CD14-positive monocyte (primary cell): ENCODE measurements at regions not wholly inside any gene's neighbourhood (a gene's known extent, or its start where the extent isn't known, plus 50 kb on each side); places are given as distances from the start of the nearest gene placed in this dataset.
"Not testable (repeated sequence)": the region's sequence is repeated elsewhere in the genome, so short reads cannot be mapped to it uniquely, and the experiment has no call there.

Source experiments
- DNase-seq, 3 donors: peaks; one replicate each; pipeline ENCODE4 v3.0.0-alpha.2; 2011 to 2022
- H2AFZ ChIP-seq: 2 replicates; pipeline ENCODE4 v1.6.0; 2012; ENCODE audit warnings: mild to moderate bottlenecking, low read depth, low read length, inconsistent platforms; ENCODE audit not compliant: insufficient read depth, poor library complexity, severe bottlenecking
- H3K27ac ChIP-seq, 2 donors: 1 replicate in 1 of 2; 2 replicates in 1 of 2; pipeline ENCODE4 v1.5.1; 2012 to 2013; ENCODE audit warnings: low read length in 2 of 2, control low read depth in 1 of 2, inconsistent platforms in 1 of 2, low read depth in 1 of 2, mild to moderate bottlenecking in 1 of 2
- H3K27me3 ChIP-seq, 2 donors: one replicate each; pipeline versions ENCODE4 v1.6.0 to v1.6.1; 2011 to 2013; ENCODE audit warnings: low read length in 2 of 2; ENCODE audit not compliant: control insufficient read depth in 2 of 2, insufficient read depth in 2 of 2
- H3K36me3 ChIP-seq, 2 donors: replicated peaks in 1 of 2; 1 replicate in 1 of 2; 2 replicates in 1 of 2; pipeline versions ENCODE4 v1.5.1 to v1.6.1; 2012 to 2013; ENCODE audit warnings: low read length in 2 of 2, control low read depth in 1 of 2, inconsistent platforms in 1 of 2, mild to moderate bottlenecking in 1 of 2; ENCODE audit not compliant: insufficient read depth in 2 of 2, control insufficient read depth in 1 of 2
- H3K4me1 ChIP-seq, 2 donors: 1 replicate in 1 of 2; 2 replicates in 1 of 2; pipeline versions ENCODE4 v1.5.1 to v1.6.1; 2012 to 2013; ENCODE audit warnings: low read length in 2 of 2, control low read depth in 1 of 2, inconsistent platforms in 1 of 2, mild to moderate bottlenecking in 1 of 2, moderate library complexity in 1 of 2; ENCODE audit not compliant: insufficient read depth in 2 of 2, control insufficient read depth in 1 of 2
- H3K4me2 ChIP-seq: replicated peaks from 2 replicates; pipeline ENCODE3; 2012; ENCODE audit warnings: low read length, moderate library complexity, mild to moderate bottlenecking; ENCODE audit not compliant: poor library complexity, severe bottlenecking; ENCODE audit errors: extremely low read depth
- H3K4me3 ChIP-seq, 3 experiments: fragments of 200-600 bp in 1 of 3; sonication (generic) in 1 of 3; replicated peaks in 1 of 3; 1 replicate in 2 of 3; 2 replicates in 1 of 3; pipeline ENCODE4 v1.5.1; 2011 to 2013; ENCODE audit warnings: low read length in 3 of 3, mild to moderate bottlenecking in 3 of 3, control low read depth in 2 of 3, low read depth in 2 of 3, inconsistent platforms in 1 of 3, moderate library complexity in 1 of 3
- H3K79me2 ChIP-seq: 2 replicates; pipeline ENCODE4 v1.6.0; 2012; ENCODE audit warnings: mild to moderate bottlenecking, control low read depth, inconsistent platforms, low read length, moderate library complexity; ENCODE audit not compliant: insufficient read depth
- H3K9ac ChIP-seq: 2 replicates; pipeline ENCODE4 v1.6.0; 2017; ENCODE audit warnings: low read length, mild to moderate bottlenecking; ENCODE audit not compliant: insufficient read depth, poor library complexity, severe bottlenecking
- H3K9me3 ChIP-seq, 2 donors: replicated peaks in 1 of 2; 1 replicate in 1 of 2; 2 replicates in 1 of 2; pipeline versions ENCODE4 v1.5.1 to v1.6.1; 2012 to 2013; ENCODE audit warnings: low read length in 2 of 2, control low read depth in 1 of 2; ENCODE audit not compliant: control insufficient read depth in 1 of 2, insufficient read depth in 1 of 2
- H4K20me1 ChIP-seq: 2 replicates; pipeline ENCODE4 v1.6.0; 2012; ENCODE audit warnings: mild to moderate bottlenecking, low read length, control low read depth, moderate library complexity; ENCODE audit not compliant: insufficient read depth
- H3K27ac Mint-ChIP-seq, 7 donors: one replicate each; pipeline ENCODE4 v1.8.0; 2020; ENCODE audit warnings: mild to moderate bottlenecking in 7 of 7, mixed read lengths in 7 of 7, moderate library complexity in 6 of 7, inconsistent platforms in 2 of 7
- H3K27me3 Mint-ChIP-seq, 3 donors: one replicate each; pipeline ENCODE4 v1.8.0; 2021 to 2022; ENCODE audit warnings: low read depth in 3 of 3, mild to moderate bottlenecking in 3 of 3, mixed read lengths in 3 of 3, moderate library complexity in 3 of 3, inconsistent platforms in 1 of 3
- H3K36me3 Mint-ChIP-seq, 2 donors: one replicate each; pipeline ENCODE4 v1.8.0; 2020; ENCODE audit warnings: mixed read lengths in 2 of 2, inconsistent platforms in 1 of 2, mild to moderate bottlenecking in 1 of 2
- H3K4me1 Mint-ChIP-seq: one replicate; pipeline ENCODE4 v1.8.0; 2020; ENCODE audit warnings: mild to moderate bottlenecking, mixed read lengths
- H3K4me3 Mint-ChIP-seq, 2 donors: one replicate each; pipeline ENCODE4 v1.8.0; 2020; ENCODE audit warnings: mild to moderate bottlenecking in 2 of 2, mixed read lengths in 2 of 2, moderate library complexity in 1 of 2
- H3K9me3 Mint-ChIP-seq, 7 donors: one replicate each; pipeline ENCODE4 v1.8.0; 2020 to 2022; ENCODE audit warnings: mixed read lengths in 7 of 7, mild to moderate bottlenecking in 6 of 7, moderate library complexity in 6 of 7, inconsistent platforms in 2 of 7
- WGBS: methylation state at CpG from one replicate; pipeline ENCODE4 v1.1.5; 2013; ENCODE audit warnings: missing lambda C conversion rate; ENCODE audit not compliant: insufficient coverage; 5-methylcytosine and 5-hydroxymethylcytosine counted together
- intact Hi-C, 2 donors: fragments of 100-400 bp; cut with micrococcal nuclease; formaldehyde crosslinking; loops; one replicate each; pipeline versions ENCODE4 v1.15.0 to v1.15.1; 2023
- TF ChIP-seq, protein P1 (sequence below): fragments of 200-600 bp; IDR thresholded peaks from one replicate; pipeline ENCODE4 v1.8.0; 2022; ENCODE audit warnings: antibody characterized with exemption, mild to moderate bottlenecking

DNA sequence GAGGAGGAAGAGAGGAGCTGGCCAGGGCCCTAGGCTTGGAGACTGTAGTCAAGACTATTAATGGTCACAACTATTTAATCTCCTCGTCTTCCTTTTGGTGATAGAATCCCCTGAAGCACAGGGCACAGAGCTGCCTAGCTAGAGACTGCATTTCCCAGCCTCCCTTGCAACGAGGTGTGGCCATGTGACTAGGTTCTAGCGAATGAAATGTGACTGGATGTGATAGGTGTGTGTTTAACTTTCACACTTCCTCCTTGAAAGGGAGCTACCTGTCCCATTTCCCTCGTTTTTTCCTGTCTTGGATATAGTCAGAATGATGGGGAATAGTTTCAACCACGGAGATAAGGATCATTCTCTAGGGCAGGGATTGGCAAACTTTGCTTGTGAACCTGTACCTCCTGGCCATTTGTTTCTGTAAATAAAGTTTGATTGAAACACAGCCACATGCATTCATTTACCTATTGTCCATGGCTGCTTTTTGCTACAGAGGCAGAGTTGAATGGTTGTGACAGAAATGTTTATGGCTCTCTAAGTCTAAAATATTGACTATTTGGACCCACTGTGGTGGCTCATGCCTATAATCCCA lies 313.5 kb downstream of the MIAT start:
- WGBS, result 18% methylated on average over 2 of the region's 5 CpGs
- TF ChIP-seq, protein P1, sequence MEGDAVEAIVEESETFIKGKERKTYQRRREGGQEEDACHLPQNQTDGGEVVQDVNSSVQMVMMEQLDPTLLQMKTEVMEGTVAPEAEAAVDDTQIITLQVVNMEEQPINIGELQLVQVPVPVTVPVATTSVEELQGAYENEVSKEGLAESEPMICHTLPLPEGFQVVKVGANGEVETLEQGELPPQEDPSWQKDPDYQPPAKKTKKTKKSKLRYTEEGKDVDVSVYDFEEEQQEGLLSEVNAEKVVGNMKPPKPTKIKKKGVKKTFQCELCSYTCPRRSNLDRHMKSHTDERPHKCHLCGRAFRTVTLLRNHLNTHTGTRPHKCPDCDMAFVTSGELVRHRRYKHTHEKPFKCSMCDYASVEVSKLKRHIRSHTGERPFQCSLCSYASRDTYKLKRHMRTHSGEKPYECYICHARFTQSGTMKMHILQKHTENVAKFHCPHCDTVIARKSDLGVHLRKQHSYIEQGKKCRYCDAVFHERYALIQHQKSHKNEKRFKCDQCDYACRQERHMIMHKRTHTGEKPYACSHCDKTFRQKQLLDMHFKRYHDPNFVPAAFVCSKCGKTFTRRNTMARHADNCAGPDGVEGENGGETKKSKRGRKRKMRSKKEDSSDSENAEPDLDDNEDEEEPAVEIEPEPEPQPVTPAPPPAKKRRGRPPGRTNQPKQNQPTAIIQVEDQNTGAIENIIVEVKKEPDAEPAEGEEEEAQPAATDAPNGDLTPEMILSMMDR, result no peak
- Mint-ChIP-seq H3K27me3 (peaks cover 3 to 10% (median 8%) of the 10 kb centered on the region in 3 donors), H3K9me3 (no peaks in the 10 kb centered on the region), H3K27ac (no peak overlapping the region), H3K4me3 (no peak overlapping the region), H3K4me1 (no peaks in the 10 kb centered on the region), H3K36me3 (no peaks in the 10 kb centered on the region)
- Histone ChIP-seq H3K4me1 (no peaks in the 10 kb centered on the region), H3K4me2 (no peak overlapping the region), H3K36me3 (no peaks in the 10 kb centered on the region), H2AFZ (no peak overlapping the region), H3K79me2 (no peaks in the 10 kb centered on the region), H4K20me1 (no peaks in the 10 kb centered on the region), H3K4me3 (no peak overlapping the region), H3K9me3 (no peaks in the 10 kb centered on the region), H3K27me3 (no peaks in the 10 kb centered on the region), H3K9ac (no peak overlapping the region), H3K27ac (no peak overlapping the region)
- intact Hi-C loops, result no loop called here
- no peak for DNase-seq

DNA sequence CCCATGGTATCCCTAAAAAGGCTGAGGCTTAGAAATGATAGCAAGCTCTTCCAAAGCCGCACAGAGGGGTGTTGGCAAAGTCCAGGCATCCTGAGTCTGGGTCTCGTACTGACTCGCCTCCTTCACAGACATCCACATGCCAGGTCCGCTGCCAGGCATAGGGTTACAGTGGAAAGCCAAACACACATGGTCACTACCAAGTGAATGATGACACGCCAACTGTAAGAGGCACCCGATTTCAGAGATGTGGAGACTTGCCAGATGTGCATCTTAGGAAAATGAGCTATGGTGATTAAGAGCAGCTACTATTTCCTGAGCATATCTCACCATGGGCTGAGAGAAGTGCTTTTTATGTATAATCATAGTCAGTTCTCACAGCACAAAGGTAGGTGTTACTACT lies 314.9 kb downstream of the MIAT start:
- no peak overlapping the region for H3K27ac Mint-ChIP-seq
- H3K4me1 Mint-ChIP-seq, result no peaks in the 10 kb centered on the region
- no peak for DNase-seq
- Histone ChIP-seq H3K4me3 (no peak overlapping the region), H3K9ac (no peak overlapping the region), H4K20me1 (no peaks in the 10 kb centered on the region), H3K27me3 (no peaks in the 10 kb centered on the region), H2AFZ (no peak overlapping the region), H3K9me3 (no peaks in the 10 kb centered on the region), H3K36me3 (no peaks in the 10 kb centered on the region), H3K4me2 (no peak overlapping the region), H3K27ac (no peak overlapping the region), H3K4me1 (no peaks in the 10 kb centered on the region), H3K79me2 (no peaks in the 10 kb centered on the region)
- peaks cover 3 to 9% (median 6%) of the 10 kb centered on the region in 3 donors for H3K27me3 Mint-ChIP-seq
- no peaks in the 10 kb centered on the region for H3K36me3 Mint-ChIP-seq
- no peaks in the 10 kb centered on the region for H3K9me3 Mint-ChIP-seq
- no peak overlapping the region for H3K4me3 Mint-ChIP-seq
- TF ChIP-seq, protein P1, result no peak
- intact Hi-C loops, result no loop called here
- WGBS, result 100% methylated on average over 1 of the region's 6 CpGs

DNA sequence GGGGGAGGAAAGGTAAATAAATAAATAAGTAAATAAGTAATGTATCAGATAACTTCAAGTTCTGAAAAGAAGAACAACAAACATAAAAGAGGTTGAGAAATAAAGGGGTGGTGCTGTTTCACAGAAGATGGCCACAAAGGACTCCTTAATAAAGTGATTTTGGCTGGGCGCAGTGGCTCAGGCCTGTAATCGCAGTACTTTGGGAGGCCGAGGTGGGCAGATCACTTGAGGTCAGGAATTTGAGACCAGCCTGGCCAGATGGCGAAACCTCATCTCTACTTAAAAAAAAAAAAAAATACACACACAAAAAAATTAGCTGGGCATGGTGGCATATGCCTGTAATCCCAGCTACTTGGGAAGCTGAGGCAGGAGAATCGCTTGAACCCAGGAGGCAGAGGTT lies 315.5 kb downstream of the MIAT start:
- H3K4me2 ChIP-seq, H3K27ac ChIP-seq, H3K9me3 Mint-ChIP-seq, H3K36me3 Mint-ChIP-seq, H4K20me1 ChIP-seq, H3K27me3 Mint-ChIP-seq, DNase-seq, H3K27me3 ChIP-seq, H3K9me3 ChIP-seq, H2AFZ ChIP-seq, H3K4me1 ChIP-seq, H3K4me3 ChIP-seq, H3K4me3 Mint-ChIP-seq, H3K9ac ChIP-seq, H3K36me3 ChIP-seq, H3K79me2 ChIP-seq, H3K27ac Mint-ChIP-seq, H3K4me1 Mint-ChIP-seq, intact Hi-C loops: not testable (repeated sequence)
- 93% methylated on average over 3 of the region's 5 CpGs for WGBS
